ENCODE measurements at regions not wholly inside any gene's neighbourhood (a gene's known extent, or its start where the extent isn't known, plus 50 kb on each side); places are given as distances from the start of the nearest gene placed in this dataset.

DNA sequence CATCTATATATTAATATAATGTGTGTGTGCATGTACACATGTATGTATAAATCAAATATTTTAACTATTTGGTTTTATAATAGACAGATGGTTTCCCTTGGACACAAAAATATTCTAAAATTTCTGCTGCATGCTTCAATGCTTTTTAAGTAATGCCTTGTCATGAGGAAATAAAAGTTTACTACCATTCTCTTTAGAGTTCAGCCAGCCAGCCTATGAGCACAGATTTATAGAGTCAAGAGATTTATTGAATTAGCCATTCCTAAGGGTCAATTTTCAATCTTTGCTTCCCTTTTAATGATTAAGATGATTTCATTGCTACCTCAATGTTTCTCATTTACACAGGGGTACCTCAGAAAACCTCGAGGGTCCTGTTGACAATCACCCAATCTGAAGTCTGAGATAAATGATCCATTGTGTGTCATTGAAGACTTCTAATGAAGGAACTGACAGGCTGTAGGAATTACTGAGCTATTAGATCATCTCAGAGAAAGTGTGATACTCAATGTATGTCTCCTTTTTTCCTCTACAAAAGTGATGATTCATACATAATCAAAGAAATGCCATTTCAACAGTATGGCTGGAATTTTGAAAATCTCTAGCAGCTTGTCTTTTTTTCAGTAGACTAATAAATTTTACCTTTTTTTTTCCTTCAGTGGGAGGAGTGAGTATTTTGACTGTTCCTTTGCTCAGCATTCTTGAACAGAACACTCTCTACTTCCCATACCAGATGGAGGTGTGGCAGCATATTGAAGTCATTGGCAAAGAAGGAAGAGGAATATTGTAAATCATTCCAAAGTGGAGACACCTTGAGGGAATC lies 222.6 kb upstream of the PCDH18 start:
- intact Hi-C loops (cut with micrococcal nuclease), result no loop called here
- TF ChIP-seq, protein P1, sequence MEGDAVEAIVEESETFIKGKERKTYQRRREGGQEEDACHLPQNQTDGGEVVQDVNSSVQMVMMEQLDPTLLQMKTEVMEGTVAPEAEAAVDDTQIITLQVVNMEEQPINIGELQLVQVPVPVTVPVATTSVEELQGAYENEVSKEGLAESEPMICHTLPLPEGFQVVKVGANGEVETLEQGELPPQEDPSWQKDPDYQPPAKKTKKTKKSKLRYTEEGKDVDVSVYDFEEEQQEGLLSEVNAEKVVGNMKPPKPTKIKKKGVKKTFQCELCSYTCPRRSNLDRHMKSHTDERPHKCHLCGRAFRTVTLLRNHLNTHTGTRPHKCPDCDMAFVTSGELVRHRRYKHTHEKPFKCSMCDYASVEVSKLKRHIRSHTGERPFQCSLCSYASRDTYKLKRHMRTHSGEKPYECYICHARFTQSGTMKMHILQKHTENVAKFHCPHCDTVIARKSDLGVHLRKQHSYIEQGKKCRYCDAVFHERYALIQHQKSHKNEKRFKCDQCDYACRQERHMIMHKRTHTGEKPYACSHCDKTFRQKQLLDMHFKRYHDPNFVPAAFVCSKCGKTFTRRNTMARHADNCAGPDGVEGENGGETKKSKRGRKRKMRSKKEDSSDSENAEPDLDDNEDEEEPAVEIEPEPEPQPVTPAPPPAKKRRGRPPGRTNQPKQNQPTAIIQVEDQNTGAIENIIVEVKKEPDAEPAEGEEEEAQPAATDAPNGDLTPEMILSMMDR (IDR thresholded peaks at IDR 0.05), result no peak
- no peak overlapping the region for H3K27ac Mint-ChIP-seq
- no CpG with 5 or more reads among the region's 1 CpG for WGBS (ENCODE audit: insufficient coverage)
- H3K79me2 ChIP-seq (ENCODE audit: insufficient read depth, low read length), result no peaks in the 10 kb centered on the region
- no peak overlapping the region for H3K4me3 Mint-ChIP-seq
- H3K9me3 Mint-ChIP-seq, result peaks cover 0 to 8% (median 3%) of the 10 kb centered on the region in 7 donors
- no peaks in the 10 kb centered on the region for H3K4me1 ChIP-seq (ENCODE audit: control insufficient read depth in 1 of 2, insufficient read depth in 2 of 2, low read length in 2 of 2)
- H3K36me3 Mint-ChIP-seq, result no peaks in the 10 kb centered on the region
- H3K4me2 ChIP-seq (replicated peaks; ENCODE audit: extremely low read depth, low read length, poor library complexity, severe bottlenecking), result no peak overlapping the region
- no peaks in the 10 kb centered on the region for H3K4me1 Mint-ChIP-seq
- no peaks in the 10 kb centered on the region for H3K27me3 Mint-ChIP-seq (ENCODE audit: low read depth in 3 of 3)
- no peak overlapping the region for H2AFZ ChIP-seq (ENCODE audit: insufficient read depth, low read depth, low read length, poor library complexity, severe bottlenecking)
- no peak overlapping the region for H3K4me3 ChIP-seq (replicated peaks in 1 of 3; ENCODE audit: low read depth in 2 of 3, low read length in 3 of 3)
- no peaks in the 10 kb centered on the region for H3K27me3 ChIP-seq (ENCODE audit: control insufficient read depth in 2 of 2, insufficient read depth in 2 of 2, low read length in 2 of 2)
- DNase-seq, result no peak
- H3K36me3 ChIP-seq (replicated peaks in 1 of 2; ENCODE audit: control insufficient read depth in 1 of 2, insufficient read depth in 2 of 2, low read length in 2 of 2), result no peaks in the 10 kb centered on the region
- no peak overlapping the region for H3K27ac ChIP-seq (ENCODE audit: low read depth in 1 of 2, low read length in 2 of 2)
- no peaks in the 10 kb centered on the region for H3K9me3 ChIP-seq (replicated peaks in 1 of 2; ENCODE audit: control insufficient read depth in 1 of 2, insufficient read depth in 1 of 2, low read length in 2 of 2)
- no peaks in the 10 kb centered on the region for H4K20me1 ChIP-seq (ENCODE audit: insufficient read depth, low read length)
- H3K9ac ChIP-seq (ENCODE audit: insufficient read depth, low read length, poor library complexity, severe bottlenecking), result no peak overlapping the region

DNA sequence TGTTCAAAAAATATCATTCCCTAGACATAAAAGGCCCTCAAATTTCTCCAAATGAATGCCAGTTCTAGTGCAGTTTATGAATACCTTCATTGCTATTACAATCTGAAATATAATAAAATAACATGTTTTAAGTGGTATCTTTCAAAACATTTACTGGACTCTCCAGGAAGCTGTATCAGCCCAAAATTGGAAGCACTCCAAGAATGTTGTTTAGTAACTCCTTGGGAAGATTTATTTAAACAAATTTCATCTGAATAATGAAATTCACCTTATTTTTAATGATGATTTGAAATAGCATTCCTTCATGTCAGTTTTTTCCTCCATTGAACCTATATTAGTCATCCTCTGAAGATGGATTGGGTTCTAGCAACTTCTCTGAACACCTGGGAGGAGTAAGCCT lies 217.2 kb upstream of the PCDH18 start:
- Mint-ChIP-seq H3K27ac (no peak overlapping the region), H3K27me3 (ENCODE audit: low read depth in 3 of 3) (no peaks in the 10 kb centered on the region), H3K36me3 (no peaks in the 10 kb centered on the region), H3K9me3 (peaks cover 0 to 8% (median 2%) of the 10 kb centered on the region in 7 donors), H3K4me3 (no peak overlapping the region), H3K4me1 (no peaks in the 10 kb centered on the region)
- Histone ChIP-seq H3K27ac (ENCODE audit: low read depth in 1 of 2, low read length in 2 of 2) (no peak overlapping the region), H3K4me1 (ENCODE audit: control insufficient read depth in 1 of 2, insufficient read depth in 2 of 2, low read length in 2 of 2) (no peaks in the 10 kb centered on the region), H3K9ac (ENCODE audit: insufficient read depth, low read length, poor library complexity, severe bottlenecking) (no peak overlapping the region), H3K27me3 (ENCODE audit: control insufficient read depth in 2 of 2, insufficient read depth in 2 of 2, low read length in 2 of 2) (no peaks in the 10 kb centered on the region), H3K4me2 (replicated peaks; ENCODE audit: extremely low read depth, low read length, poor library complexity, severe bottlenecking) (no peak overlapping the region), H3K4me3 (replicated peaks in 1 of 3; ENCODE audit: low read depth in 2 of 3, low read length in 3 of 3) (no peak overlapping the region), H2AFZ (ENCODE audit: insufficient read depth, low read depth, low read length, poor library complexity, severe bottlenecking) (no peak overlapping the region), H3K36me3 (replicated peaks in 1 of 2; ENCODE audit: control insufficient read depth in 1 of 2, insufficient read depth in 2 of 2, low read length in 2 of 2) (no peaks in the 10 kb centered on the region), H3K79me2 (ENCODE audit: insufficient read depth, low read length) (no peaks in the 10 kb centered on the region), H3K9me3 (replicated peaks in 1 of 2; ENCODE audit: control insufficient read depth in 1 of 2, insufficient read depth in 1 of 2, low read length in 2 of 2) (no peaks in the 10 kb centered on the region), H4K20me1 (ENCODE audit: insufficient read depth, low read length) (no peaks in the 10 kb centered on the region)
- TF ChIP-seq, protein P1 (IDR thresholded peaks at IDR 0.05), result no peak
- no peak for DNase-seq
- intact Hi-C loops (cut with micrococcal nuclease), result no loop called here
